IPS DF 19.7 (cell line): ENCODE measurements at regions not wholly inside any gene's neighbourhood (a gene's known extent, or its start where the extent isn't known, plus 50 kb on each side); places are given as distances from the start of the nearest gene placed in this dataset.
"Not testable (repeated sequence)": the region's sequence is repeated elsewhere in the genome, so short reads cannot be mapped to it uniquely, and the experiment has no call there.

Experiments used
- DNase-seq: peaks from one replicate; pipeline ENCODE4 v3.0.0-alpha.2; 2013; ENCODE audit warnings: low read depth, low spot score

DNA sequence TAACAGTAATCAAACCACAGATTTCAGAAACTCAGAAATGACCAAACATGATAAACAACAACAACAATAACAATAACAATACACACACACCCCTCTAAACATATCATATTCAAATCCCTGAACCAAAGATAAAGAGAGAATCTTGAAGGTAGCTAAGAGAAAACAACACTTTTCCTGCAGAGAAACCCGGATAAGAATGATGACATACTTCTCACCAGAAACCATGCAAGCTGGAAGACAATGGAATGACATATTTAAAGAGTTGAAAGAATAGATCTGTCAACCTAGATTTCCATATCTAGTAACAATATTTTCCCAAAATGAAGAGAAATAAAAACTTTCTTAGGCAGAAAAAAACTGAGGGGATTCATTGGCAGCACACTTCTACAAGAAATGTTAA lies 138.1 kb downstream of the LIG4 start:
- DNase-seq: no peak

DNA sequence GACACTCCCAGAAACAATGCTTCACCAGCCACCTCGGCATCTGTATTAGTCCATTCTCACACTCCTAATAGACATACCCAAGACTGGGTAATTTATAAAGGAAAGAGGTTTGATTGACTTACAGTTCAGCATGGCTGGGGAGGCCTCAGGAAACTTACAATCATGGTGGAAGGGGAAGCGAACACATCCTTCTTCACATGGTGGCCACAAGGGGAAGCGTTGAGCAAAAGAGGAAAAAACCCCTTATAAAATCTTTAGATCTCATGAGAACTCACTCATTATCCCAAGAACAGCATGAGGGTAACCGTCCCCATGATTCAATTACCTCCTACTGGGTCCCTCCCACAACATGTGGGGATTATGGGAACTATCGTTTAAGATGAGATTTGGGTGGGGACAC lies 140.9 kb downstream of the LIG4 start:
- DNase-seq: not testable (repeated sequence)

DNA sequence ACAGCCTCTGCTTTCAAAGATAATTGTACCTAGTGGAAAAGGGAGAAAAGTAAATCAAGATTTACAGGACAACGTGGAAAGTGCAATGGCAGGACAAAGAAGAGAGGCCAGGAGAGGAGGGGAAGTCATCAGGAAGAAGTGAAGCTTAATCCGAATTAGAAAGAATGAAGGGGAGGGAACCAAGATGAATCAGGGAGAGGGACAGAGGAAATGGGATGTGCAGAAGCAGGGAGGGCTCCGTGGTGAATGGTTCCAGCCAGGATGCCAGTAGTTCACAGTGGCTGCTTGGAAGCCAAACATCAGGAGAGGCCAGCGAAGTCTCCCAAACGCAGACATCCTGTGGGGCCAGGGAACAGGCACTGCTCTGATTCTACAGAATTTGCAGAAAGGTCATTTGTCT lies 144.4 kb downstream of the LIG4 start:
- DNase-seq: no peak

- DNase-seq: no peak
Observed at GRCh38 chr13:108070491-108070890, 144.8 kb downstream of the LIG4 start.

DNA sequence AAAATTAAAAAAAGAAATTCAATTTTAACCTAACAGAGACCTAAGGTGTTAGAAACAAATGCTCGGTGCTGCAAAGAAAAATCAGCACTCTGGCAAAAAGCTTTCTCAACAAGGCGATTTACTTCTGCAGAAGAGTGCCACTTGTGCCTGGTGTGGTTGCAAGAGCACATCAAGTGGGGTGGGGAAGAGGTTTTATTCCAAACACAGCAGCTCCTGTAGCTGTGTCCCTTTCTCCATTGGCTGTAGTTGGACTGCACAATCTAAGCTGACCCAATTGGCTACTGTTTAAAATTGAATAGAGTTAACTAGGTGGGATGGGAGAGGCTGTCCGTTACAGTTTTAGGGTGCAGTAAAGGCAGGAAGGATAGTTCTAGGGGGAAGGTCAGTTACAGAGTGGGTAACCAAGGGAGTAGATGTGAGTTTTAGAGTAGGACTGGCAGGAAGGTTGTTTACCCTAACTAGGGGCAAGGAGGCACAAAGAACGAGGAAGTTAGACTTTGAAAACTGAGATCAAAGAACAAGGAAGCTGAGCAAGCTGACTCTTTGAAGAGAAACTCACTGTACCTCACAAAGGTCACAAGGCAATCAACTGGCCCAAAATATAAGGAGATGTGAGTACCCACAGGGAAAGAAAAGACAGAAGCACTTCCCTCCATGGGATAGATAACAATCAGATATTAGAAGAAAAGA lies 145.7 kb downstream of the LIG4 start:
- no peak for DNase-seq

- not testable (repeated sequence) for DNase-seq
Observed at GRCh38 chr13:108064372-108064771, 151.0 kb downstream of the LIG4 start.

- no peak for DNase-seq
Observed at GRCh38 chr13:108060111-108060510, 155.2 kb downstream of the LIG4 start.

DNA sequence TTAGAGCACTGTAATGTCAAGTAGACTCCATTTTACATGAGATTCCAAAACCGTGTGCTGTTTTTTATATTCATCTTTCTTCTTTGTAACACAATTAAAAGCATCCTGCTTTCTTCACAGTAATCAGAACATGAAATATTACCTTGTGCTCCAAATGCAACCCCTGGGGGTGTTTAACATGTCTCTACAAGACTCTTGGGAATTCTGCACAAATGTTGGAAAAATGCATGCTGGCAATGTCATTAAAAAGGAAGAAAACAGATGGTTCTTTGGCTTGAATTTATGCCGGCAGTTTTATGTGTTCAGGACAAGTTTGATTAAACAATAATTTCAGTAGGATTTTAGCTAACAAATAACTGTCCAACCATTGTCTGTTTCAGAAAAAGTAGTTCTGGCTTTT lies 159.1 kb downstream of the LIG4 start:
- DNase-seq: no peak

- DNase-seq: no peak
Observed at GRCh38 chr13:108049211-108049610, 166.1 kb downstream of the LIG4 start.

GRCh38 chr13:108044954-108045353 lies 170.4 kb downstream of the LIG4 start:
- no peak for DNase-seq

DNA sequence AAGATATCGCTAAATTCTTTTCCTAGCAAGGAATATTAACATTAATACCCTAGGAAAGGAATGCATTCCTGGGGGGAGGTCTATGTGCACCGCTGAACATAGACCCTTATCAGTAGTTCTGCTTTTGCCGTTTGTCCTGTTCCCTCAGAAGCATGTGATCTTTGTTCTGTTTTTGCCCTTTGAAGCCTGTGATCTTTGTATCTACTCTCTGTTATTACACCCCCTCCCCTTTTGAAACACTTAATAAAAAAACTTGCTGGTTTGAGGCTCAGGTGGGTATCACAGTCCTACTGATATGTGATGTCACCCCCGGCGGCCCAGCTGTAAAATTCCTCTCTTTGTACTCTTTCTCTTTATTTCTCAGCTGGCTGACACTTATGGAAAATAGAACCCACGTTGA lies 172.5 kb downstream of the LIG4 start:
- not testable (repeated sequence) for DNase-seq

DNA sequence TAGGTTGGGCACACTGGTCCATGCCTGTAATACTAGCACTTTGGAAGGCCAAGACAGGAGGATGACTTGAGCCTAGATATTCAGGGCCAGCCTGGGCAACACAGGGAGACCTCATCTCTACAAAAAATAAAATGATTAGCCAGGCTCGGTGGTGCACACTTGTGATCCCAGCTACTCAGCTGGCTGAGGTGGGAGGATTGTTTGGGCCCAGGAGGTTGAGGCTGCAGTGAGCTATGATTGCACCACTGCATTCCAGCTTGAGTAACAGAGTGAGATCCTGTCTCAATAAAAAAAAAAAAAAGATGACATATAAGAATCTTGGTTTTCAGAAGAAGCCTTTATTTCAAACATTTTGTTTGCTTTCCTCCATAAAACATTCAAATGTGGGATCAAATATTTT lies 178.0 kb downstream of the LIG4 start:
- DNase-seq: no peak

DNA sequence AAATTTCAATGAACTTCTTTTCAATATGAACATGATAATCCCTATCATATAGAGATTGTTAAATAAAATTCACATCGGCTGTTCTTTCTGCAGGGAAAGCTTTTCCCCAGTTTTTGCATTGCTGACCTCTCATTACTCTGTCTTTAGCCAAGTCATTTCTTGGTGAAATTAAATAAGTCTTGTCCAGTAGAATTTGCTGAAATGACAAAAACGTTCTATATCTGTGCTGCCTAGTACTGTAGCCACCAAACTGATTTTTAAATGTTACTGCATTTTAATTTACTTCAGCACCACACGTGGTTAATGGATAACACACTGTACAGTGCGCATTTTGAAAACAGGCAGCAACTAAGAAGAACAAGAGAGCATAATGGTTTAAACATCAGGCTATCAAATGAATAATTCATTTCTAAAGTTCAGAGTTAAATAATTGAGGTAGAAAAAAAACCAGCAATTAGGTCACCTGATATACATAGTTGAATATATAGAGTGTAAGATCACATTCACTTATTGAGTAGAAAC lies 178.9 kb downstream of the LIG4 start:
- DNase-seq: no peak

- no peak for DNase-seq
Observed at GRCh38 chr13:108034909-108035410, 180.4 kb downstream of the LIG4 start.

- no peak for DNase-seq
Observed at GRCh38 chr13:108033800-108034707, 181.3 kb downstream of the LIG4 start.

- DNase-seq: peak; percentile 9
Observed at GRCh38 chr13:108031865-108032264, 183.5 kb downstream of the LIG4 start.

GRCh38 chr13:108030769-108031168 lies 184.6 kb downstream of the LIG4 start:
- DNase-seq: no peak

DNA sequence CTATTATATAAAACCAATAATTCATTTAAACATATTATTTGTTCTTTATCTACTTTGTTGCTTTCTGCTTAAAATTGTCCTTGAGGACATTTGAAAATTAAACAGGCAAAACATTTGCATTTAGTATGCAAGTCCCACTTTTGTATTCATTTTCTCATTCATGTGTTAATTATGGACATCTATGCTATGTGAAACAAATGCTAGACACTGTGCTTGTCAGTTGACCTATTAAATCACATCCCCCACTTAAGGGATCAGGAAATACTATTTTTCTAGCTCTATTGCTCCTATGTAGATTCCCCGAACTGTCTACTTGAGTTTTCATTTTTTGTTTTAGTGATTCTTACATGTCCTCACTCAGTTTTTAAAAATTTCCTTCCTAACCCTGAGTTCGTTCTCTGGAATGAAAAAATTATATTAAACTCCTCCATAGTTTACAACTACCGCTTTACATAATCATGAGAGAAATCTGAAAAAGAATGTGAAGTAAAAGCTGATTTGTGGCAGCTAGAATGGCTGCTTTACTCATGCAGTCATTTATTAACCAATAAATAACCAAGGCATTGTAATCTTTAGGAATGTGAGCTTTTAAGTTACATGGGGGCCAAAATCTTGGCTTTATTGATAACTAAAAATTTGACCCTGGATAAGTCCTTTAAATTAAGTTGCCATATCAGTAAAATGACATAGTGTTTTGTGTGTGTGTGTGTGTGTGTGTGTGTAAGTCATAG lies 188.5 kb downstream of the LIG4 start:
- DNase-seq: no peak

DNA sequence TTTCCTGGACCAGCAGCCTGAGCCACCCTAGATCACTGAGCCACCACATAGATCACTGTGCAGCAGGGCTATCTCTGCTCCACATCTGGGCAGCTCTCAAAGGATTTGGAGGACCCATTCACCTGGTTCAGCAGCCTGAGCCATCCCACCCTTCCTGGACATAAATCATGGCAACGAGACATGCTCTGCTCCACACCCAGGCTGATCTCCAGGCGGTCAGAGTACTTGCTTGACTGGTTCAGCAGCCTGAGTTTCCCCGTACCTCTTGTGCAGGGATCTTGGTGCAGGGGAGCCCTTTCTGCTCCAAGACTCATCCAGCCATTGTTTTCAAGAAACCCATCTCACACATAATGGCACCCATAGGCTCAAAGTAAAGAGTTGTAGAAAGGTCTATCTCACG lies 195.3 kb downstream of the LIG4 start:
- DNase-seq: no peak

DNA sequence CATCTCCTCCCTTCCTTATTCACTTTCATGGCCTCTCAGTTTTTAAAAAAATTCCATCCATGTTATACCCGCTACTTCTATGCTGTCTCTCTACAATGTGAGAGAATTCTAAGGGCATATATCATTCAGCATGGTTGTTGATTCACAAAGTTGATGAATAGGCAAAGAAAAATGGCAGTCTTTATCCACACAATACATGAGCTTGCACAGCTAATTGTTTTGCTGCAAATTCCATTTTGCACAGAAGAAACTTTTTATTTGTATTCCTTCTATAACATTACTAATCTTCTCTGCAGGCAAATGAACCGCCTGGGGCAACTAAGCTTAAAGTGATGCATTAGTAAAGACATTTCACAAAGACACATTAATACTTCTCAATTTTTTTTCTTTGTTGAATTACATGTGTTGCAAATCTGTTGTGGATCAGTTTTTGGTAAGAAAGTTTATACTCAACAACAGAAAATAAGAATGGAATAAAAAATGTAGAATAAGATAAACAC lies 196.9 kb downstream of the LIG4 start:
- no peak for DNase-seq

GRCh38 chr13:108006619-108007018 lies 208.7 kb downstream of the LIG4 start:
- DNase-seq: no peak

DNA sequence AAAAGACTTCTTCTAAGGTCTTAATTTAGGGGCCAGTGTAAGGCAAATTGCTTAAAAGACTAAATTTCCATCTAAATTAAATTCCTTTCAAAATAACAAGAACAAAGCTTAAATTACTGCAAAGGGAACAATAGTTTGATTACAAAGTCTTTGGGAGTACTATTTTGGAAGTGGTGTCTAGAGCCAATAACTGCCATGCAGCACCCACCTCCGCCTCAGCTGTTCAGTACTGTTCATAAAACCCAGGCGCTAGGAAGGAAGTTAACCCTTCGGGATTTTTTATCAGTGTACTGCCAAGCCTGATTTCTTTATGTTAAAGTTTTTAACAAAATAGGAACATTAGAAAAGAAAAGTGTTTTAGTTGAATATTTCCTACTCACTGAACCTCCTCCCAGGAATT lies 210.1 kb downstream of the LIG4 start:
- no peak for DNase-seq
